ENCODE measurements at regions not wholly inside any gene's neighbourhood (a gene's known extent, or its start where the extent isn't known, plus 50 kb on each side); places are given as distances from the start of the nearest gene placed in this dataset.

DNA sequence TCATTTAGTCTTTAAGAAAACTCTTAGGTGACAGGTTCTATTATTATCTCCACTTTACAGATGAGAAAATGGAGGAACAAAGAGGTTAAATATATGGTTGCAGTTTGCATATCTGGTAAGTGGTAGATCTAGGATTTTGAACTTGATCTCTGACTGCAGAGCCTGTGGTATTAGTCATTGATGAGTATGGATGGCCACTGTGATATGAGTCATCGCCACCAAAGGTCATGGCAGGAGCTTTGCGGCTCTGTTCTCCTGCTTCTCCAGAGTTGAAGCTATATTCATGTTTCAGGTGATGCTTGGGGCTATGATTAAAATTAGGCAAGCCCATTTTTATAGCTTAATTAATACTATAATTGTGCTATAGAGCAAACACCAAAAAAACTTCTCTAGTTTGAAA is 306.2 kb upstream of the DPPA4 start:
- ATAC-seq (no peak), DNase-seq (no peak)
- no peak overlapping the region for H3K27ac ChIP-seq
- intact Hi-C loops (cut with DNase I), result no loop called here
- H3K36me3 ChIP-seq, result no peaks in the 10 kb centered on the region
- H3K4me3 ChIP-seq, result no peak overlapping the region
- no peaks in the 10 kb centered on the region for H3K4me1 ChIP-seq
- TF ChIP-seq, protein P1, sequence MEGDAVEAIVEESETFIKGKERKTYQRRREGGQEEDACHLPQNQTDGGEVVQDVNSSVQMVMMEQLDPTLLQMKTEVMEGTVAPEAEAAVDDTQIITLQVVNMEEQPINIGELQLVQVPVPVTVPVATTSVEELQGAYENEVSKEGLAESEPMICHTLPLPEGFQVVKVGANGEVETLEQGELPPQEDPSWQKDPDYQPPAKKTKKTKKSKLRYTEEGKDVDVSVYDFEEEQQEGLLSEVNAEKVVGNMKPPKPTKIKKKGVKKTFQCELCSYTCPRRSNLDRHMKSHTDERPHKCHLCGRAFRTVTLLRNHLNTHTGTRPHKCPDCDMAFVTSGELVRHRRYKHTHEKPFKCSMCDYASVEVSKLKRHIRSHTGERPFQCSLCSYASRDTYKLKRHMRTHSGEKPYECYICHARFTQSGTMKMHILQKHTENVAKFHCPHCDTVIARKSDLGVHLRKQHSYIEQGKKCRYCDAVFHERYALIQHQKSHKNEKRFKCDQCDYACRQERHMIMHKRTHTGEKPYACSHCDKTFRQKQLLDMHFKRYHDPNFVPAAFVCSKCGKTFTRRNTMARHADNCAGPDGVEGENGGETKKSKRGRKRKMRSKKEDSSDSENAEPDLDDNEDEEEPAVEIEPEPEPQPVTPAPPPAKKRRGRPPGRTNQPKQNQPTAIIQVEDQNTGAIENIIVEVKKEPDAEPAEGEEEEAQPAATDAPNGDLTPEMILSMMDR (IDR thresholded peaks at IDR 0.05), result no peak
- no peaks in the 10 kb centered on the region for H3K9me3 ChIP-seq
- H3K27me3 ChIP-seq, result no peaks in the 10 kb centered on the region

DNA sequence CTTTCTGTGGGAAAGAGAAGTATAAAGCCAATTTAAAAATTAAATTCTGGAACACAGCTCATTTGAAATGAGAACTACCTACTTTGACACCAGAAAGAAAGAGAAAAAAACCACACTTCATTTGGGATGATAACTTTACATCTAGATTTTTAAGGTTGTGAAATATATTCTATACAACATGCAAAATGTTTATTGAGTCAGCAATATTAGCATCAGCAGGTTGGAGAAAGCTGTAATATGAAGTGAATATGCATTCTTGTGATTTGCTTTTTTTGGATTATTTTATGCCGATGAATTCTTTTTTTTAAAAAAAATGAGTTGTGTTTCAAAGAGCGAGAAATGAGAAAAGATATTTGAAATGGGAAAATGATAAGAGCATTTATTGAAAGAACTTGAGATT is 307.0 kb upstream of the DPPA4 start:
- H3K36me3 ChIP-seq, result no peaks in the 10 kb centered on the region
- H3K9me3 ChIP-seq, result no peaks in the 10 kb centered on the region
- H3K27ac ChIP-seq, result no peak overlapping the region
- H3K27me3 ChIP-seq, result no peaks in the 10 kb centered on the region
- intact Hi-C loops (cut with DNase I), result no loop called here
- no peak for DNase-seq
- TF ChIP-seq, protein P1 (IDR thresholded peaks at IDR 0.05), result no peak
- no peak for ATAC-seq
- no peaks in the 10 kb centered on the region for H3K4me1 ChIP-seq
- no peak overlapping the region for H3K4me3 ChIP-seq

DNA sequence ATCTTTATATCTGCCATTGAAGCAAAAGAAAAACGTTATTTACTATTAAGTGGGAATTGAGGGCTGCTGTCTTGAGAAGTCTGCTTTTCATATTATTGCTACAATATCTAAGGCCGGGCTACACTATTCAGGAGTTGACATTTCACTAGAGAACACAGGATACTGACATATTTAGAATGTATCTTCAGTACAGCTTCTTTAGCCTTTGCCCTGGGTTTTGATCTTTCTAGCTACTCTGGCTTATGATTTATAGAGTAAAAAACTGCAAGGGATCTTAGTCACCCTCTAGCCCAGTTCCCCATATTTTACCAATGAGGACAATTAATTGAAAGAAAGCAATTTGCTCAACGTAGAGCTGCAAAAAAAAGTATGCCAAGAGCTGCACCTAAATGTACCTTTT is 307.4 kb upstream of the DPPA4 start:
- DNase-seq, result no peak
- no peaks in the 10 kb centered on the region for H3K27me3 ChIP-seq
- H3K36me3 ChIP-seq, result no peaks in the 10 kb centered on the region
- no peaks in the 10 kb centered on the region for H3K4me1 ChIP-seq
- no peak for ATAC-seq
- no peaks in the 10 kb centered on the region for H3K9me3 ChIP-seq
- no peak overlapping the region for H3K27ac ChIP-seq
- no peak overlapping the region for H3K4me3 ChIP-seq
- TF ChIP-seq, protein P1 (IDR thresholded peaks at IDR 0.05), result no peak
- intact Hi-C loops (cut with DNase I), result no loop called here

DNA sequence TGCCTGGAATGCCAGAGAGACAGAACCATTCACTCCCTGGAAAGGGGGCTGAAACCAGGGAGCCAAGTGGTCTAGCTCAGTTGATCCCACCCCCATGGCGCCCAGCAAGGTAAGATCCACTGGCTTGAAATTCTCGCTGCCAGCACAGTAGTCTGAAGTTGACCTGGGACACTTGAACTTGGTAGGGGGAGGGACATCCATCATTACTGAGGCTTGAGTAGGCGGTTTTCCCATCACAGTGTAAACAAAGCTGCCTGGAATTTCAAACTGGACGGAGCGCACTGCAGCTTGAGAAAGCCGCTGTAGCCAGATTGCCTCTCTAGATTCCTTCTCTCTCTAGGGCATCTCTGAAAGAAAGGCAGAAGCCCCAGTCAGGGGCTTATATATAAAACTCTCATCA is 310.7 kb upstream of the DPPA4 start:
- no peak for DNase-seq
- TF ChIP-seq, protein P1 (IDR thresholded peaks at IDR 0.05), result no peak
- Histone ChIP-seq H3K27ac (no peak overlapping the region), H3K9me3 (no peaks in the 10 kb centered on the region), H3K4me1 (no peaks in the 10 kb centered on the region), H3K27me3 (no peaks in the 10 kb centered on the region), H3K4me3 (no peak overlapping the region), H3K36me3 (no peaks in the 10 kb centered on the region)
- no peak for ATAC-seq
- intact Hi-C loops (cut with DNase I), result no loop called here

DNA sequence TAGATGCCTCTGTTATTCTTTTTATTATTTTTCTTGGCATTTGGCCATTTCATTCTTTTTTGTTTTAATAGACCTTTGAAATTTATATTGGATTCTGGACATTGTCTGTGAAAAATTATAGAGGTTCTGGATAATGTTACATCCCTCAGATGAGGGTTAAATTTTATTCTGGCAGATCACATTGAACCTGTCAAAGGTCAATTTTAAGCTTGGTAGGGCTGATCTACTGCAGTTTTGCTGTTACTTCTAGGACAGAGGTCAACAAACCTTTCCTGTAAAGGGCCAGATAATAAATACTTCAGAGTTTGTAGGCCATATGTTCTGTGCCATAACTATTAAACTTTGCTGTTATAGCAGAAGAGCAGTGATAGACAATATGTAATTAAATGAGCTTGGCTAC is 318.9 kb upstream of the DPPA4 start:
- TF ChIP-seq, protein P1 (IDR thresholded peaks at IDR 0.05), result no peak
- DNase-seq, result no peak

DNA sequence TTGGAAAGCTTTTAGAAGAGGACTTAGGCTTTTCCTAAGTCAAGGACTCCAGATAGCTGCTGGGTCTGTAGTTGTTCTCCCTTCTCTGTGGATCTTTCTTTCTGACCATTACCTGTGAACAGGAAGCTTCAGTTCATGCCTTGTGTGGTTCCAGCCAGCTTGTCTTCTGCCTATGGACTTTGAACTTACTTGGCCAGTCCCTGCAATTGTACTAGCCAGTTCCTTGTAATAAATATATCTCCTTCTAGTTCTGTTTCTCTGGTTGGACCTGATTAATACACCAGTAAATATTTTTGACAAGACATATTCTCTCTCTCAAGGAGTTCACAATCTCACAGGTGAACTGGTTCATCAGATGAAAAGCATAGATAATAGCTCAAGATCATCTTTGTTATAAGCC is 341.3 kb upstream of the DPPA4 start:
- Histone ChIP-seq H3K4me3 (no peak overlapping the region), H3K27me3 (no peaks in the 10 kb centered on the region), H3K27ac (no peak overlapping the region), H3K9me3 (no peaks in the 10 kb centered on the region), H3K4me1 (no peaks in the 10 kb centered on the region), H3K36me3 (no peaks in the 10 kb centered on the region)
- DNase-seq (no peak), ATAC-seq (no peak)
- intact Hi-C loops (cut with DNase I), result no loop called here
- TF ChIP-seq, protein P1 (IDR thresholded peaks at IDR 0.05), result no peak

More for the DNA sequence above, 318.9 kb upstream of the DPPA4 start:
- Histone ChIP-seq H3K9me3 (no peaks in the 10 kb centered on the region), H3K36me3 (no peaks in the 10 kb centered on the region), H3K4me1 (no peaks in the 10 kb centered on the region), H3K27ac (no peak overlapping the region), H3K27me3 (no peaks in the 10 kb centered on the region), H3K4me3 (no peak overlapping the region)
- intact Hi-C loops (cut with DNase I), result no loop called here
- no peak for ATAC-seq

Data from upper lobe of right lung (tissue), 1 donor.